Neural progenitor cell (in vitro differentiated cells): ENCODE measurements at regions not wholly inside any gene's neighbourhood (a gene's known extent, or its start where the extent isn't known, plus 50 kb on each side); places are given as distances from the start of the nearest gene placed in this dataset.

ENCODE experiments used
- CTCF ChIP-seq: fragments of 200-600 bp; sonication (generic); IDR thresholded peaks from 2 replicates; pipeline ENCODE4 v1.5.1; 2017; ENCODE audit warnings: antibody characterized with exemption, mild to moderate bottlenecking
- EZH2 ChIP-seq: fragments of 200-600 bp; sonication (generic); IDR thresholded peaks from 2 replicates; pipeline ENCODE4 v1.6.1; 2017; ENCODE audit warnings: antibody characterized with exemption, mild to moderate bottlenecking, moderate library complexity

GRCh38 chr2:162908567-162908966 is 70.0 kb upstream of the KCNH7 start:
- peak; percentile 14 for TF ChIP-seq CTCF
- no peak for TF ChIP-seq EZH2
